HG02763 (cell line): ENCODE measurements at regions not wholly inside any gene's neighbourhood (a gene's known extent, or its start where the extent isn't known, plus 50 kb on each side); places are given as distances from the start of the nearest gene placed in this dataset.

ENCODE experiments used
- ATAC-seq: cut with Tn5 transposase; IDR thresholded peaks from one replicate; pipeline ENCODE4 v1.9.1; 2021; ENCODE audit warnings: mild to moderate bottlenecking, moderate library complexity; ENCODE audit not compliant: unreplicated experiment

DNA sequence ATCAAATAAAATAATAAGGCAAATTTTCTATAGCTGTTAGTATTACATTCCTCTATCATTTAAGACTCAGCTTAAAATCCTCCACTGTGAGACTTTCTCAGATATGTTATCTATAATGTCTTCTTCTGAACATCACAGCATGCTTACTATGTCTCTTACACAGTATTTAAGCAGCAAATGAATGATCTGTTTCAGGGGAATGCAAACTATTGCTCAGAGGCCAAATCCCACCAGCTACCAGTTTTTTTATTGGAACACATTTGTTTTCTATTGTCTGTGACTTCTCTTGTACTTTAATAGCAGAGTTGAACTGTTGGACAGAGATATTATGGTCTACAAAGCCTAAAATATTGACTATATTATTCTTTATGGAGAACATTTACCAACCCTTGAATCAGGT is 59.6 kb downstream of the C3orf38 start:
- no peak for ATAC-seq

DNA sequence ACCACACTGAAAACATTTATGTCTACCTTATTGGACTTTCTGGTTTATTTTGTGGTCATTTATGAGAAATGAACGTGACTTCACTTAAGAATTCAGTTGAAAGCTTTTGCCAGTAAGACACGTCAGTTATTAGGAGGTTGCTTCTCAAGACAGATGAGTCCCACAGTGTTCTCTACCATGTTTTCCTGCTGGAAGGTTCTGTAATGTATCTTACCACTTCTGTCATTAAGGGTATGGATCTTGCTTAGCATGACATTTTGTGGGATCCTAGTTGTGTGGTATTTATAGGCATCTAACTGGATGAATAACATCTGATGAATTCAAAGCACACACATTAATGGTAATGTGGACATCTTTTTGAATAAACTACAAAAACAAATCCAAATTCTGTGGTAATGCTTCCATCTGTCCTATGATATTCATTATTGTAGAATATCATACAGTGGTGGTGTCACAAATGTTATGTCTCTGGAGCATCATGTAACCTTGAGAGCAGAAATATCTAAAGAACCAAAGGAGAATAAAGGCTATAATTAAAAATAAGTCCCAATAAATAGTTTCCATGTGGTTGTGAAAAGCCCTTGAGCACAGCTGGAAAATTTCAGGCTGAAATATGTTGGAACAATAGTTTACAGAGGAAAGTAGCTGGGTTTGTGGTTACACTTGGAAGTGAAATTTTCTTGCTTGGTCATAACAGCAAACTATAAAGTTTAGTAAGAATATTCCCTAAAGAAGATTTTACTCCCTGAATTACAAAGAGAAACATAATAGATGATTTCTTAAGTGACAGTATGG is 61.5 kb downstream of the C3orf38 start:
- no peak for ATAC-seq

DNA sequence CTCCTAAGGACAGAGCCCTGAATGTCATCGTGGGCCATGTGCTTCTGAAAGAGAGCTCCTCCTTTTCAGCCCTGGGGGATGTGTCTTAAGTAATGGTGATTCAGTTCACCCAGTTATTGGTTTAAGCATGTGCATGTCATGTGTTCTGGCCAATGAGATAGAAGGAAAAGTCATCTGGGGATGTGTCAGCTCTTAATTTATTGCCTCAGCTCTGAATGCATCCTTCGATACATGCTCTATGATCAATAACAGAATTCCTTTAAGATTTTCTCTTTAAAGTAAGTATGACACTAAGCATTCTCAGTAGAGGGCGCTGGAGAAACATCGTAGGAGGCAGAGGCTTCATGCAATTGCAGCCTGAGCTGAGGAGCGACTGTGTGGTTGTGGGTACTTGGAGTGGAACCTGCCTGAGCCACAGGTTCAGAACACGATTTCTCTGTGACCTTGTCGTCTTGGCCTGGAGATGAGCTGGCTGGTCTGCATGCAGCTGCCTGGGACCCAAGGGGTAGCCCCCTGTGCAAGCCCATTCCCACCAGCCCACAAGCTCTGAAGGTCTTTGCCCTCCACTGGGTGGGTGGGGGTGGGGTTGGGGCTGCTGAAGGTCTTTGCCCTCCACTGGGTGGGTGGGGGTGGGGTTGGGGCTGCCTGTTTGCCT is 69.5 kb downstream of the C3orf38 start:
- ATAC-seq: no peak

DNA sequence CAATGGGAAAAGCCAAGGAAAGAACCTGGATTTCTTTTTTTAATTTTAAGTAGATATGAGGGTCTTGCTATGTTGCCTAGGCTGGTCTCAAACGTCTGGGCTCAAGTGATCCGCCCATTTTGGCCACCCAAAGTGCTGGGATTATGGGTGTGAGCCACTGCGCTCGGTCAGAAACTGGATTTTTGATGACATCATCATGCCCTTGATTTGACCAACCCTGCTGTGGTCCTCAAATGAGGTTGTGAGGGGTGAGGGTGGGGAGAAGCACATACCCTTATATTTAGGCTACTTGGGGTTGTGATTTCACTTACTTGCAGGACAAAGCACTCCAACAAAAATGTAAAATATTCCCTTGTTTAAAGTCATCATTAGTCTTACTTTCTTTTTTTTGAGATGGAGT is 70.4 kb downstream of the C3orf38 start:
- no peak for ATAC-seq

DNA sequence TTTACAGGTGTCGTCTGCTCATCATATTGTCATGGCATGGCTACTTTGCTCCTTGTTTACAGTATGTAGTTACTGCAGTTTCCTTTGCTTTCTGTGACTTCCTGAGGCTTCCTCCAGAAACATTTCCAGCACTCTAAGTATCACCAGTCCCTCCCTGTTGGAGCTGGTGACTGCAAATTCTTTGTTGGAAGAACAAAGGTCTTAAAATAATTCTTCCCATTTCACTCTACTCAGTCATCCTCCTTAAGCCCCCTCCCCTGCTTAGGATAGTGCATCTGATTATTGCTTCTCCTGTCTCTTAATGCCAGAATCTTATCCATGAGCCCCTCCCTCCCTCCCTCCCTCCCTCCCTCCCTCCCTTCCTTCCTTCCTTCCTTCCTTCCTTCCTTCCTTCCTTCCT is 72.0 kb downstream of the C3orf38 start:
- no peak for ATAC-seq

DNA sequence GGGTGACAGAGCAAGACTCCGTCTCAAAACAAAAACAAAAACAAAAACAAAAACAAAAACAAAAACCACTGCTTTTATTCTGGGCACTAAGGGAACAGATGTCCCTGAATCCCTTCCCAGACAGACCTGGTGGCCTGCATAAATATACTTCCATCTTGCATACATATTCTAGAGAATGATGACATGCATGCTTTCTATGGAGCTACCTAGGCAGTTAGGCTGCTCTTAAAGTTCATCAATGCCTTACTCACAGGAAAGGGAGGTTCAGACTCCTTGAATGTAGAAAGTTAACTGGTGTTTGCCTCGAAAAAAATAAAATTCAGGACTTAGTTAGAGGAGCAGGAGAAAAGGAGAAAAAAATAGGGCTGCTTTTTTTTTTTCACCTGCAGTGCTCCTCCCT is 72.6 kb downstream of the C3orf38 start:
- ATAC-seq: no peak

DNA sequence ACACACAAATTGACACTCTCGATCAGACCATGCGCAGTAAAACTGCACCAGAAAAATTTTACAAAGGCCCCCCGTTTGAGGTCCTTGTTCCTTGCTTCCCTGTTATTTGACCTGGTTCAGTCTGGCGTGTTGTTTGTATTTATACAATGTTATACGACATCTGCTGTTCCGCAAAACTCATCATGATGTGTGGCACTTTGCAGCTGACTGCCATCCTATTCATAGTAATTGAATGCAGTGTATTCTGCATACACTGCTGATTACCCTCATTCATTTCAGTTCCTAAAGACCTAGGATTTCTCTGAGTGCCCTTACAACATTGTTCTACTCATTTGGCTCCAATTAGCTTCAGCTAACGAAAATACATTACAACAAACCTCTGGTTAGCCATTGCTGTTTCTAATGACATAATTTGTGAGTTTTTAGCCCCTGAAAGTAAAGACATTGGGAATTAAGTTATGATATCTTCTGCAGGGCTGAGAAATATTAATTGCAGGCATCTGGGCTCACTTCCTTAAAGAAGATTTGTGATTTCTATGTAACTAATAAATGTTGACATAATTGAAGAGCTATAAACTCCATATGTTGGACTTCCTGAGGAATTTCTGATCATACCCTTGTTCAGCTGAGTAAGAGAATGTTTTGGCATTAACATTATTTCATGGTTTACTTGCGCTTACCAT is 75.7 kb downstream of the C3orf38 start:
- no peak for ATAC-seq

DNA sequence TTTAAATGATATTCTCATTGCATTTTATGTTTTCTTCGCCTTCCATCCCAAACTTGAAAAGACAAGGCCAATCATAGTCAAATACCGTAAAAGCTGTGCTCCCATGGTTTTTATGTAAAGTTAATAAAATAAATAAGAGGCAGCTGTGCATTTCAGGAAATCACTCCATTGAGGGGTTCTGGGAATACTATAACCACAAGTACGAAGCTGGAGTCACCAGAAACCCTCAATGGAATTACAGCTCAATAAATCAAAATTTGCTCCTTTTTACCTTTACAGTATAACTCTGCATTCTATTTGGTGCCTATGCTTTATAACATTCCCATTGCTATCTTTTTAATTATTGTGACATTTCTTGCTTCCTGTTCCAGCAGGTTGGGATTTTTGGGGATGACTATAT is 77.2 kb downstream of the C3orf38 start:
- ATAC-seq: no peak

DNA sequence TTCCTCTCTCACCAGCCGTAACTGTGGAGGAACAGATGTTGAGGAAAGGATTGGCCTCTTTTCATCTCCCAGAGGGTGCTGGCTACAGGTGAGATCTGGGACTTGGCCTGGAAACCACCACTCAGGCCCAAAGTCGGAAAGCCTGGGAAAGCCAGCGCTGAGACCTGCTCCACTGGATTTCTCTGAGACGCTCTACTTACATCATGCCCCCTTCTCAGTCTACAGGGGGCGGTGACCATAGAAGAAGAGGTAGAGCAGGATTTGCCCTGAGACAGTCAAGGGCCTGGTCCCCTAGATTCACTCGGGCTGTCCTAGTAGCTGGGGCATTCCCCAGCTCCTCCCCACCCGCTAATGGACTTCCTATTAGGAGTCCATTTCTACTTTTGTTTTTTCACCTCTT is 80.9 kb downstream of the C3orf38 start:
- no peak for ATAC-seq

DNA sequence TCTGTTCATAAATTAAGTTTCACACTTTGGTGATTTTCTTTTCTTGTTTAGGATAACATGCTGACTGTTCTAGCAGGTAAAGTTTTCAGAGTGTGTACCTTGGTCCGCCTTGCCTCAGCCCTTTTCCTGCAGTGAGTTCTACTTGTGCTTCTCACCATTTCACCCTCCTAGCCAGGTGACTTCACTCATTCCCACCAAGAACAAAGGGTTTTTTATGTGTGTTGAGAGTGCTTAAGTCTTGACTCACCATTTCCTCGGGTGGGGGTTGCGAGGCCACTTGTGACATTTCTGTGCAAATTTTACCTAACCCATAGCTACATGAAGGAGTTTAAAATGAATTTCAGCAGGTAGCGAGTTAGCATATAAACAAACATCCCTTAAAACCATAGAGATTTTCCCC is 81.4 kb downstream of the C3orf38 start:
- ATAC-seq: no peak

DNA sequence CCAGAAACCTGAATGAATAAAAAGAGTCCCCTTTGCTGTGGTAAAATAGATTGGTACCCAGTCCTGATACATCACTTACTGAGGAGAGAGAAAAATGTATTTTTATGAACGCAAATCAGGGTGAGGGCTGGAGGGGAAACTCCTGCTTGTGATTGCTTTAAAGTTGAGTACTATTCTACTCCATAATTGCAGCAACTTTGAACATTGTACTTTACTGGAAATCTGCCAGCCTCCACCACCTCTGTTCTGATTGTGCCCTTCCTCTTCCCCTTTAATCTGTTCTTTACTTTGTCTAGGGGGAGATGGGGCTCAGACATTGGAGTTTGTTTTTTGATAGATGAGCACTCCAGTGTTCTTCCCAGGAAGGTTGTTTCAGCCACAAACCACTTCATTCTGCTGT is 81.9 kb downstream of the C3orf38 start:
- no peak for ATAC-seq

DNA sequence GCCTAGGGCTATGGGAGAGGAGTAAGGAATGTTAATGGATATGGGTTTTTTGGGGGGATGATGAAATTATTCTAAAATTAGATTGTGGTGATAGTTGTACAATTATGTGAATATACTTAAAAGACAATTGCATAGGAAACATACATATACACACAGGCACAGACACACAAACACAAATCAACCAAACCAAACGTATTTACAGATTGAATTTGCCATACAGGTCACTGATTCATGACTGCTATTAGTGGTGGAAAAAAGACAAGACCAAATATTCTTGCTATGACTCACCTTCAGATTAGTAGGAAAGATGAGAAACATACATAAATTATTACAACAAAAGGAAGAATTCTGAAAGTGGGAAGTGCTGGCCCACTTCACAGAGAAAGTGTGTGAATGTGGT is 85.3 kb downstream of the C3orf38 start:
- no peak for ATAC-seq

DNA sequence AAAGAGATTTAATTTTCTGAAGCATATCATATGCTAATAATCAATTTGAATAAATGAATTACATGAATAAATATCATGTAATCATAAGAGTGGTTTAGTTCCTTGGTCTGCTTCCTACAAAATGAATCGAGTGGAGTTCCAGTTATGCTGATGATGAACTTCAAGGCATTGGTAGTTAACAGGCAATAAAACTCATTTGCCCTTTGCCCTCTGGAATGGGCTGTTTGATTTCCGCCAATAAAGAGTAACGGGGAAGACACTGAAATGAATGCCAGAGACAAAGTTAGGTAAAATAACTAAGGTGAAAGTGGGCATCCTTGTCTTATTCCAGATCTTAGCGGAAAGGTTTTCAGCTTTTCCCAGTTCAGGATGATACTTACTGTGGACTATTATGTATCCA is 90.1 kb downstream of the C3orf38 start:
- no peak for ATAC-seq

DNA sequence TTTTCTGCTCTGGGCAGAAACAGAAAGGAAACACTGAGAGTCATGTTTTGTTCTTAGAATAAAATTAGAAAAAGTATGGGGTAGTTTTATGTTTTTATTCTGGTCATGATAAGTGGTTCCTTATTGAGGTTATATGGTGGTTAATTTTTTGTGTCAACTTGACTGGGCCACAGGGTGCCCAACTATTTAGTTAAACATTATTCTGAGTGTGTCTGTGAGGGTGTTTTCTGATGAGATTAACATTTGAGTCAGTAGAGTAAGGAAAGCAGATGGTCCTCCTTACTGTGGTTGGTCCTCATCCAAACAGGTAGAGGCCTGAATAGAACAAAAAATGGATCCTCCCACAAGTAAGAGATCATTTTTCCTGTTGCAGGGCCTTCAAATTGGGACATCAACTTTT is 98.9 kb downstream of the C3orf38 start:
- no peak for ATAC-seq

DNA sequence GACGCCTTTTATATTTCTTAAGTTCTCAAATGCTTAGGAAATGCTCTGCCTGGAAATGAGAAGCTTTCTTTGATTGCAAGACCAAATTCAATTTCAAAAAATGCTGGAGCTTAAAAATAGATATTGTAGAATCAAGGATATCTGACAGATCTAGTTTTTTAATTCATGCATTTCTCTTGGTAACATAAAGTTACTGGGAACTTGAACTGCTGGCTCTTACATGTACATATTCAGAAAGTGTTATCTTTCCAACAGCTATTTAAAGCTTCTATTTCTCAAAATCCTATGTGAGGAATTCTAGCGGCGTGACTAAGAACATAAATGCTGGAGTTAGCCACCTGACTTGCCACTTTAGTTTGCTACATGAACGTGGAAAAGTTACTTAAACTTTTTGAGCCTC is 109.3 kb downstream of the C3orf38 start:
- ATAC-seq: no peak

DNA sequence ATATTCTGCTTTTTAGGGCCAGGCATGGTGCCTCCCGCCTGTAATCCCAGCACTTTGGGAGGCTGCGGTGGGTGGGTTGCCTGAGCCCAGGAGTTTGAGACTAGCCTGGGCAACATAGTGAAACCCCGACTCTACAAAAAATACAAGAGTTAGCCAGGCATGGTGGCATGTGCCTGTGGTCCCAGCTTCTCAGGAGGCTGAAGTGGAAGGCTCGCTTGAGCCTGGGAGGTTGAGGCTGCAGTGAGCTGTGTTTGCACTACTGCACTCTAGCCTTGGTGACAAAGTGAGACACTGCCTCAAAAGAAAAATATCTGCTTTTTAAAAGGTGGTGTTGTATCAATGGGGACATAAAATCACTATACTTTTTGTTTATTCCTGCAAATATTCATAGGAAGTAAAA is 112.8 kb downstream of the C3orf38 start:
- ATAC-seq: no peak

DNA sequence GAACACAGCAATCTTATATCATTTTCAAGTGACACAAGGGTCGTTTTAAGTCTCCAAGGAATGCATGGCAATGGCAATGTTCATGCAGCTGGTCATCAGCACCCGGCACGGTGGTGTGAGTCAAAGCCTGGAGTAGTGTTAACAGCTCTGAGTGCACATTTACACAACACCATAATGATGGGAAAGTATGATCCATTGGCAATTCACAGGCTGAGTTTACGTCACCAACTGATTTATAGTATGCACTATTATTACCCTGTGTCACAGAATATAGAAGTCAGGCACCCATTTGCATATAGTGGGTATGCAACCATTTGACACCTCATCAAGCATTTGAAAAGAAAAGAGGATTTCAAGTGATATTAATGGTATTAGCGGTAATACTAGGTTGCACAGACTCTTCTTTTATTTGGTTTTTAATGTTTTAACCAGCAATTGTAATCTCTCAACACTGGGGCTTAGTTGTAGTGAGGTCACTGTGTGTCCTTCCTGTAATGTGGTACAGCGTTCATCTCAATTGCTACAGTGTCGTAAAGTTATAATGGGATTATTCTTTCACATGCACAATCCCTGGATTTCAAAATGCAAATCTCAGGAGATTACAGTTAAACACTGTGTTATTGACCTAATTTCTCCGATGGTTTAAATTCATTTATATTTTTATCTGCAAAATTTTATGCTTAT is 113.8 kb downstream of the C3orf38 start:
- ATAC-seq: no peak

DNA sequence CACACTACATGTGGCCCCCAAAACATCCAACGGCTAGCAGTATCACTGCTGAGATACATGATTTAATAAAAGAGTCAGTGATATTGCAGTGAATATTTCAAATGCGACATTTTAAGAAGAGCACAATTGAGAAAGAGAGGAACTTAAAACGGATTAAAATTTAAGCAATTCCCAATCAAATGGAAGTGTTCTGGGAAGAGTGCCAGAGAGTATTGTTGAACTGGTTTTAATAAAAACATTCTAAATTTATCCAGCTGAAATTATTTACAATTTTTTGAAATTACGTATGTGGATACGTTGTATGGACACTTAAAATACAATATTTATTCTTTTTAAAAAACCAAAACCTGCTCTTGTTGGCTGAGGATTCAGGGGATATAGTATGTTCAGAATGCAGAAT is 117.7 kb downstream of the C3orf38 start:
- ATAC-seq: no peak

DNA sequence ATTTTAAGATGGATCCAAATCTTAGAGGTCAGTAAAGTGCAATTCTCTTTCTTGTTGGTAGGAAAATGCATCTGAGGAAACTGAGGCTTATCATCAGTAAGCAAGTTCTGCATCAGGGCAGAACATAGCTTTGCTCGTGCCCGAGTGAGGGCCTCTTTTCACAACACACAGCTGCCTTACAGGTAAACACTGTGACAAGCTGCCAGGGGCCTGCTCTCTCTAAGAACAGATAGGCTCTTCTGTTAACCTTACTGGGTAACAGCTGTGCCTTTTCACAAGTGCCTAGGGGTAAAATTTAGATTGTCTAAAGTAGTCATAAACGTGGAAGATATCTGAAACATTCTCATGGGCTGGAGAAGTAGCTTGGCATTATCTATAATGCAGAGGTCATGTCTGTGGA is 118.1 kb downstream of the C3orf38 start:
- ATAC-seq: no peak

DNA sequence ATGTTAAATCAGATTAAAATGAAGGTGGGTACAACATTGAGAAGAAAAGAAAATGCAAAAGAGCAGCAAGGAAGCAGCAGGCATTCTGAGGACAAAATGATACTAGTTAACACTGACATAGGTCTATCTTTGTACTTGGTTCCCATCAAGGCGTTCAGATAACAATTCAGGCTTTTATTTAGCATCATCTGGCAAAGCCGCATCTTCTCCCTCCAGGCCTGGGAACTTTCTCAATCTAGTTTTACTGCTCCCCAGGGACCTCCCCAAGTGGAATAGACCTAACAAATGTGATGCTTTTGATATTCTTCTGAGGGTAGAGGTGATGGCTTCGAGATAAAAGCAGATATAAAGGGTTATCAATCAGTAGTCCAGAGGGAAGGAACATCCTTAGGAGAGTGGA is 130.6 kb downstream of the C3orf38 start:
- ATAC-seq: no peak

DNA sequence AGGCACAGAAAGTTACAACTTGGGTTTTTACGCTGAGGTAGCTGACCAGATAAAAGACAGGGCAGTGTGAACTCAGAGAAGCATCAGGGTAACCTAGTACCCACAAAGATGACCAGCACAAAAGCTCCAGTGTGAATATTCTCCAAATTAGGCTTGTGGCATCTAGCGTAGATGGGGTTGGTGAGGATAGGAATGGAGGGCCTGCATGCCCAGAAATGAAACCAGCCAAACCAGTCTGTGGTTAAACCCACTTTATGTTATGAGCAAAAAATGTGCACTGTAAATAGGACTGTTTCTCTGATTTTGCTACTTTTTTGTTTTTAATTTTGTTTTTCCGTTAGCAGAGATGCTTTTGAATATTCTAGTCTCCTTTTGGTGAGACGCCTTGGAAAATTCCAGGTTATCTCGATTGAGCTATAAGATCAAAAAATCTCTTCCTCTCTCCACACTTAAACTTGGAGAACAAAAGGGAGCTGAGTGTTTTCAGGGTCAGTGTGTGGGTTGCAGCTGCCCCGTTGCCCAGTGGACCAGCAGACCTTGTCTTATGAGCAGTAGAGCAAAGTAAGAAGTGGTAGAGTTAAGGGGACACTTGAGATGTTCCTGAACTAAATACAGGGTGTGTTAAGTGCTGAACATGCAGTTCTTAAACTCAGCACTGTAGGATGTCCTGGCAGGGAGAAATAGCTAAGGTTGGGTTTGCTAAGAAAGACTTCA is 132.9 kb downstream of the C3orf38 start:
- no peak for ATAC-seq
